Pancreas (tissue), 10 donors: ENCODE measurements at regions not wholly inside any gene's neighbourhood (a gene's known extent, or its start where the extent isn't known, plus 50 kb on each side); places are given as distances from the start of the nearest gene placed in this dataset.

ENCODE experiments used
- ATAC-seq, 4 donors: fragments of 200-7000 bp; cut with Tn5 transposase; one replicate each; pipeline versions ENCODE4 v1.8.0 to v1.9.1; 2020; ENCODE audit warnings: mild to moderate bottlenecking in 4 of 4, moderate library complexity in 4 of 4
- DNase-seq, 6 donors: peaks; one replicate each; pipeline ENCODE4 v3.0.0-alpha.2; 2020
- FAIRE-seq: peaks from 2 replicates; lab custom pipeline; 2012; peaks lifted over from hg19 to GRCh38; lab: Jason Lieb, UNC
- H3K27ac ChIP-seq, 4 donors: fragments of 200-600 bp; sonication (generic); 1 replicate in 3 of 4; 2 replicates in 1 of 4; pipeline versions ENCODE4 v1.5.0 to v1.8.0; 2020
- H3K27me3 ChIP-seq, 4 donors: fragments of 200-600 bp; one replicate each; pipeline ENCODE4 v1.8.0; 2021
- H3K36me3 ChIP-seq, 3 donors: fragments of 200-600 bp; sonication (generic) in 1 of 3; one replicate each; pipeline versions ENCODE4 v1.5.0 to v1.8.0; 2020 to 2021
- H3K4me1 ChIP-seq, 3 donors: fragments of 200-600 bp; one replicate each; pipeline ENCODE4 v1.8.0; 2021
- H3K4me3 ChIP-seq, 4 donors: fragments of 200-600 bp; sonication (generic) in 2 of 4; one replicate each; pipeline versions ENCODE4 v1.5.0 to v1.8.0; 2020 to 2021
- H3K9me3 ChIP-seq, 4 donors: fragments of 200-600 bp; one replicate each; pipeline ENCODE4 v1.8.0; 2021
- CTCF ChIP-seq, 4 donors: fragments of 200-600 bp; sonication (generic) in 3 of 4; IDR thresholded peaks; one replicate each; pipeline versions ENCODE4 v1.5.0 to v1.8.0; 2021; ENCODE audit warnings: antibody characterized with exemption in 4 of 4
- WGBS, 2 donors: extraction: QIAGEN DNeasy Blood & Tissue Kit; methylation state at CpG; one replicate each; pipeline ENCODE4 v1.1.7; 2013; 5-methylcytosine and 5-hydroxymethylcytosine counted together
- intact Hi-C, 3 donors: fragments of 100-400 bp; cut with DNase I; formaldehyde crosslinking; loops; one replicate each; pipeline versions ENCODE4 v1.11.1 to v1.14.2; 2022
- donor health status: healthy with polysubstance abuse.
- donor health status: DM: no; HTN: no; CAD: no; lungs with moderate emphysema.
- donor health status: DM: no; HTN: no; CAD: no.
- donor health status: control.
- donor health status: control.
- donor health status: Bipolar disorder and iron deficiency.
- donor health status: DM: yes; HTN: yes; CAD: no.
- donor health status: DM: no; HTN: no; CAD: no.
- donor health status: DM: no; HTN: no; CAD: no.
- donor health status: DM: yes; HTN: yes; CAD: no.

- Histone ChIP-seq H3K27ac (no peak overlapping the region), H3K27me3 (no peaks in the 10 kb centered on the region), H3K36me3 (no peaks in the 10 kb centered on the region), H3K4me3 (no peak overlapping the region), H3K4me1 (no peaks in the 10 kb centered on the region), H3K9me3 (peaks cover 0 to 3% (median 0%) of the 10 kb centered on the region in 4 donors)
- no peak for FAIRE-seq
- intact Hi-C loops = no loop called here
- WGBS, 2 donors = 59 to 62% methylated on average over 3 of the region's 3 CpGs
- no peak for ATAC-seq
- no peak for TF ChIP-seq CTCF (IDR thresholded peaks at IDR 0.05)
- no peak for DNase-seq
Measured at GRCh38 chr7:16046041-16046440, 359.6 kb upstream of the MEOX2 start.

GRCh38 chr7:16045296-16045695 is 358.8 kb upstream of the MEOX2 start:
- Histone ChIP-seq H3K4me3 (no peak overlapping the region), H3K9me3 (peaks cover 0 to 3% (median 0%) of the 10 kb centered on the region in 4 donors), H3K27me3 (no peaks in the 10 kb centered on the region), H3K27ac (no peak overlapping the region), H3K36me3 (no peaks in the 10 kb centered on the region), H3K4me1 (no peaks in the 10 kb centered on the region)
- TF ChIP-seq CTCF (IDR thresholded peaks at IDR 0.05) = no peak
- intact Hi-C loops = no loop called here
- no peak for ATAC-seq
- DNase-seq = no peak
- FAIRE-seq = no peak
- WGBS, 2 donors = 71 to 75% methylated on average over 3 of the region's 3 CpGs

- Histone ChIP-seq H3K27me3 (no peaks in the 10 kb centered on the region), H3K9me3 (peaks cover 0 to 3% (median 0%) of the 10 kb centered on the region in 4 donors), H3K4me1 (no peaks in the 10 kb centered on the region), H3K4me3 (no peak overlapping the region), H3K27ac (no peak overlapping the region), H3K36me3 (no peaks in the 10 kb centered on the region)
- TF ChIP-seq CTCF (IDR thresholded peaks at IDR 0.05) = no peak
- DNase-seq (no peak), FAIRE-seq (no peak), ATAC-seq (no peak)
- intact Hi-C loops = no loop called here
Measured at GRCh38 chr7:16044645-16045044, 358.2 kb upstream of the MEOX2 start.

GRCh38 chr7:16040346-16040745 is 353.9 kb upstream of the MEOX2 start:
- TF ChIP-seq CTCF (IDR thresholded peaks at IDR 0.05) = no peak
- no peak overlapping the region for H3K27ac ChIP-seq
- WGBS, 2 donors = 82 to 89% methylated on average over 5 of the region's 5 CpGs
- no peak for FAIRE-seq
- no peaks in the 10 kb centered on the region for H3K27me3 ChIP-seq
- H3K4me3 ChIP-seq = no peak overlapping the region
- DNase-seq = no peak
- intact Hi-C loops = no loop called here
- no peaks in the 10 kb centered on the region for H3K9me3 ChIP-seq
- H3K4me1 ChIP-seq = no peaks in the 10 kb centered on the region
- H3K36me3 ChIP-seq = no peaks in the 10 kb centered on the region
- no peak for ATAC-seq

GRCh38 chr7:16038906-16039305 is 352.4 kb upstream of the MEOX2 start:
- WGBS, 2 donors = 59 to 65% methylated on average over 3 of the region's 3 CpGs
- DNase-seq = no peak
- no peak for TF ChIP-seq CTCF (IDR thresholded peaks at IDR 0.05)
- Histone ChIP-seq H3K4me1 (no peaks in the 10 kb centered on the region), H3K9me3 (no peaks in the 10 kb centered on the region), H3K27ac (no peak overlapping the region), H3K36me3 (no peaks in the 10 kb centered on the region), H3K27me3 (no peaks in the 10 kb centered on the region), H3K4me3 (no peak overlapping the region)
- FAIRE-seq = no peak
- intact Hi-C loops = no loop called here
- ATAC-seq = no peak
